ENCODE measurements at regions not wholly inside any gene's neighbourhood (a gene's known extent, or its start where the extent isn't known, plus 50 kb on each side); places are given as distances from the start of the nearest gene placed in this dataset.

DNA sequence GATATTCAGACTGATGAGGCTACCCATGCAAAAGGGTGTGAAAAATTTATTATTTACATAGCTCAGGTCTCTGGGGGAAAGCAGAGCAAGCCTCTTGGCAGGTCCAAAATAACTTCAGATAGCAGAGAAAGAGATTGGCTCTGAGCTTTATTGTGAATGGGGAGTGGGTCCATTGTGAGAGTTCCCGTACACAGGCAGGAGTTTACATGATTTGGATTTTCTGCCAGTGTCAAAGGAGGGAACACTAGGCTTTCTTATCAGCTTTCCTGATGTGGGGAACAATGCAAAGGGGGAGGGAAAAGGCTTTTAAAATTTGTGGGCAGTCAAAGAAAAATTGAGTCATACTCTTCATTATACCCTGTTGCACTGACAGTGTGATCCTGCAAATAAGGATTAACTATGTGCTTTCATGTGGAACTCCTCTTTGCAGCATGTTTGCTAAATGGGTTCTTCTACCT, 615.0 kb upstream of the RIOK2 start:
- no peak overlapping the region for H3K27ac Mint-ChIP-seq (ENCODE audit: unreplicated experiment)
- no peak for DNase-seq (ENCODE audit: low spot score)
- H3K4me3 Mint-ChIP-seq (ENCODE audit: unreplicated experiment) = no peak overlapping the region
- no peaks in the 10 kb centered on the region for H3K4me1 Mint-ChIP-seq (ENCODE audit: unreplicated experiment)
- H3K36me3 Mint-ChIP-seq (ENCODE audit: low read depth, unreplicated experiment) = no peaks in the 10 kb centered on the region
- no peaks in the 10 kb centered on the region for H3K9me3 Mint-ChIP-seq (ENCODE audit: unreplicated experiment)
- TF ChIP-seq, protein P1, sequence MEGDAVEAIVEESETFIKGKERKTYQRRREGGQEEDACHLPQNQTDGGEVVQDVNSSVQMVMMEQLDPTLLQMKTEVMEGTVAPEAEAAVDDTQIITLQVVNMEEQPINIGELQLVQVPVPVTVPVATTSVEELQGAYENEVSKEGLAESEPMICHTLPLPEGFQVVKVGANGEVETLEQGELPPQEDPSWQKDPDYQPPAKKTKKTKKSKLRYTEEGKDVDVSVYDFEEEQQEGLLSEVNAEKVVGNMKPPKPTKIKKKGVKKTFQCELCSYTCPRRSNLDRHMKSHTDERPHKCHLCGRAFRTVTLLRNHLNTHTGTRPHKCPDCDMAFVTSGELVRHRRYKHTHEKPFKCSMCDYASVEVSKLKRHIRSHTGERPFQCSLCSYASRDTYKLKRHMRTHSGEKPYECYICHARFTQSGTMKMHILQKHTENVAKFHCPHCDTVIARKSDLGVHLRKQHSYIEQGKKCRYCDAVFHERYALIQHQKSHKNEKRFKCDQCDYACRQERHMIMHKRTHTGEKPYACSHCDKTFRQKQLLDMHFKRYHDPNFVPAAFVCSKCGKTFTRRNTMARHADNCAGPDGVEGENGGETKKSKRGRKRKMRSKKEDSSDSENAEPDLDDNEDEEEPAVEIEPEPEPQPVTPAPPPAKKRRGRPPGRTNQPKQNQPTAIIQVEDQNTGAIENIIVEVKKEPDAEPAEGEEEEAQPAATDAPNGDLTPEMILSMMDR (IDR thresholded peaks at IDR 0.05; ENCODE audit: unreplicated experiment) = no peak
- no peaks in the 10 kb centered on the region for H3K27me3 Mint-ChIP-seq (ENCODE audit: unreplicated experiment)

DNA sequence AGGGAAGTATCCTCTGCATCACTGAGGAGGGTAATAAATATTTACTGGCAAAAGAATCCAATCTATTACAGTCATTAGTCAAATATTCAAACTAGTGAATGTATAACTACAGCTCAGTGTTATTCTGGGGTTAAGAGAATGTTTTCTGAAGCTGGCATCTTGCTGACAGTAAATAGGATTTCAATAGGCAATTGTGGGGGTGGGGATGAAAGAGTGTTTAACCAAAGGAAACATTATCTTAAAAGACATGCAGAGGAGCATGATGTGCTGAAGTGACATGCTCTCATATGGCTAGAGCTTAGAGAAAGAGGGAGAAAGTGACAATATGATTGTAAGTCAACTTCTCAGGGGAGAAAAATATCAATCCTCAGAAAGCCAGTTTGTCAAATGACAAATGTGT, 618.4 kb upstream of the RIOK2 start:
- H3K36me3 Mint-ChIP-seq (ENCODE audit: low read depth, unreplicated experiment) = no peaks in the 10 kb centered on the region
- peaks cover 1% of the 10 kb centered on the region for H3K27me3 Mint-ChIP-seq (ENCODE audit: unreplicated experiment)
- DNase-seq (ENCODE audit: low spot score) = no peak
- TF ChIP-seq, protein P1 (IDR thresholded peaks at IDR 0.05; ENCODE audit: unreplicated experiment) = no peak
- H3K4me3 Mint-ChIP-seq (ENCODE audit: unreplicated experiment) = no peak overlapping the region
- no peak overlapping the region for H3K27ac Mint-ChIP-seq (ENCODE audit: unreplicated experiment)
- H3K9me3 Mint-ChIP-seq (ENCODE audit: unreplicated experiment) = no peaks in the 10 kb centered on the region
- H3K4me1 Mint-ChIP-seq (ENCODE audit: unreplicated experiment) = no peaks in the 10 kb centered on the region

DNA sequence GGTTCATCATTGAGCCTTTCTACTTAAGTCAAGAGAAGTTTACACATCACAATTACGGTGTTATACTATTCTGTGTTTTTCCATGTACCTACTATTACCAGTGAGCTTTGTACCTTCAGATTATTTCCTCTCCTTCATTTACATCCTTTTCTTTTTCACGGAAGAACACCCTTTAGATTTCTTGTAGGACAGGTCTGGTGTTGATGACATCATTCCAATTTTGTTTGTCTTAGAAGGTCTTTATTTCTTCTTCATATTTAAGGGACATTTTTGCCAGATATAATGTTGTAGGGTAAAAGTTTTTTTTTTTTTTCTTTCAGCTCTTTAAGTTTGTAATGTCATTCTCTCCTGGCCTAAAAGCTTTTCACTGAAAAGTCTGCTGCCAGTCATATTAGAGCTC, 637.1 kb upstream of the RIOK2 start:
- no peak for DNase-seq (ENCODE audit: low spot score)
- Mint-ChIP-seq H3K4me1 (ENCODE audit: unreplicated experiment) (no peaks in the 10 kb centered on the region), H3K27me3 (ENCODE audit: unreplicated experiment) (no peaks in the 10 kb centered on the region), H3K36me3 (ENCODE audit: low read depth, unreplicated experiment) (peaks cover 4% of the 10 kb centered on the region), H3K4me3 (ENCODE audit: unreplicated experiment) (no peak overlapping the region), H3K27ac (ENCODE audit: unreplicated experiment) (no peak overlapping the region), H3K9me3 (ENCODE audit: unreplicated experiment) (no peaks in the 10 kb centered on the region)
- TF ChIP-seq, protein P1 (IDR thresholded peaks at IDR 0.05; ENCODE audit: unreplicated experiment) = no peak

DNA sequence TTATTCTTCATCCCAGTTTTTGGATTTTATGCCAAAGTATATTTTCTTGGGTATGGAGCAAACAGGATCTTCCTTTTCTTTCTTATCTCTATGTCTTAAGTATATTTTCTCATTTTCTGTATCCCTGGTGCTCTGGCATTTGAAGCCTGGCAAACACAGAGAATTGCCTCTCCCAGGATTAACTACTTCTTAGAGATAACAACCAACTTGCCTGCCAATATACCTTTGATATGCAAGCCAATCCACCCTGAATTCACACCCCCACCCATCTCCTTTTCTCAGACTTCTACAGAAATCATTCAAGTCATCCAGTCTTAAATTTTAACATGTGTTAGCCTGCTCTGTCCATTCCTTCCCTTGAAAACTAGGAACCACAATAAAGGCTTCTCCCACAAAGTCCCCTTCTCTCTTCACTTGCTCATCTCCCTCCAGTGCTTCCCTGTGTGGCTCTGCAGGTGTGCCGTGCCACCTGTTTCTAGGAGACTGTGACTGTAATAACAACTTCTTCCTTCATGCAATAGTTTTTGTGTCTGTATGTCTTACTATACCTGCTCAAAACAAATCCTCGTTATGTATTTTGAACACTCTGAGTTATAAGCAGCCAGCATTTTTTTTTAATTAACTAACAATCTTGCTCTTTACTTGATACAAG, 649.7 kb upstream of the RIOK2 start:
- Mint-ChIP-seq H3K36me3 (ENCODE audit: low read depth, unreplicated experiment) (no peaks in the 10 kb centered on the region), H3K27me3 (ENCODE audit: unreplicated experiment) (peaks cover 2% of the 10 kb centered on the region), H3K4me3 (ENCODE audit: unreplicated experiment) (no peak overlapping the region), H3K27ac (ENCODE audit: unreplicated experiment) (no peak overlapping the region), H3K4me1 (ENCODE audit: unreplicated experiment) (peaks cover 3% of the 10 kb centered on the region), H3K9me3 (ENCODE audit: unreplicated experiment) (no peaks in the 10 kb centered on the region)
- no peak for DNase-seq (ENCODE audit: low spot score)
- TF ChIP-seq, protein P1 (IDR thresholded peaks at IDR 0.05; ENCODE audit: unreplicated experiment) = no peak

DNA sequence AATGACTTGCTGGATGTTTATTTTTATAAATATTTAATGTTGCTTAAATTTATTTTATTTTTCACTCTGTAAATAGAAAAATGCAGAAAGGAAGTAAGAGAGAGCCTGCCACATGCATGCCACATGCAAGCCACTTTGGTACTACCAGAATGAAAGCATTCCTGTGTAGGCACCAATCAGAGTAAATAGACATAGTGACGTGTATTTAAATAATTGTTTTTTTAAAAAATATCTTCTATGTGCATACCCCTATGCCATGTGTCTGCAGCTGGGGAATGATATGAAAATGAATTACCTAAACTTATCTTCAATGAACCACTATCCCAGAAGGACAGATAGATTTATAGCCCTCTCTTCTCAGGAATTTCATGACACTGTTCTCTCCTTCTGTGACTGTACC, 651.5 kb upstream of the RIOK2 start:
- TF ChIP-seq, protein P1 (IDR thresholded peaks at IDR 0.05; ENCODE audit: unreplicated experiment) = no peak
- Mint-ChIP-seq H3K4me1 (ENCODE audit: unreplicated experiment) (peaks cover 3% of the 10 kb centered on the region), H3K27me3 (ENCODE audit: unreplicated experiment) (peaks cover 2% of the 10 kb centered on the region), H3K4me3 (ENCODE audit: unreplicated experiment) (no peak overlapping the region), H3K27ac (ENCODE audit: unreplicated experiment) (no peak overlapping the region), H3K36me3 (ENCODE audit: low read depth, unreplicated experiment) (no peaks in the 10 kb centered on the region), H3K9me3 (ENCODE audit: unreplicated experiment) (no peaks in the 10 kb centered on the region)
- no peak for DNase-seq (ENCODE audit: low spot score)

All from endothelial cell (in vitro differentiated cells).